HepG2 (cell line): ENCODE measurements at regions not wholly inside any gene's neighbourhood (a gene's known extent, or its start where the extent isn't known, plus 50 kb on each side); places are given as distances from the start of the nearest gene placed in this dataset.

ENCODE experiments used
- ATAC-seq: fragments of 200-7000 bp; cut with Tn5 transposase; 3 replicates; pipeline ENCODE4 v1.9.1; 2020; ENCODE audit warnings: mild to moderate bottlenecking, moderate library complexity
- BruUV-seq: library from RNA; stranded (reverse); fragments of 400-500 nt; replicated peaks from 2 replicates; lab custom pipeline; 2021; lab: Mats Ljungman, UMichigan
- CTCF ChIA-PET: fragments of 300-600 bp; formaldehyde crosslinking; extraction: SDS; loops from one replicate; lab custom pipeline; 2021; ENCODE audit warnings: low total read pairs, inconsistent platforms, low intra/inter-chr PET ratio; lab: Yijun Ruan, JAX
- POLR2A ChIA-PET: fragments of 350-600 bp; sonication (Branson Sonifier 250); formaldehyde crosslinking; loops from one replicate; lab custom pipeline; 2020; ENCODE audit warnings: antibody characterized with exemption, inconsistent platforms; lab: Yijun Ruan, JAX
- DNase-seq: peaks from one replicate; pipeline ENCODE4 v3.0.0-alpha.2; 2015; ENCODE audit warnings: low spot score
- FAIRE-seq: peaks from 3 replicates; lab custom pipeline; 2011; peaks lifted over from hg19 to GRCh38; lab: Jason Lieb, UNC
- H2AFZ ChIP-seq: one replicate; pipeline ENCODE4 v1.6.1; 2011; ENCODE audit warnings: low read length, inconsistent platforms
- H3K27ac ChIP-seq: fragments of 300-600 bp; 3 replicates; pipeline ENCODE4 v1.8.0; 2011; ENCODE audit warnings: mixed run types, mild to moderate bottlenecking, mixed read lengths, low read length, inconsistent platforms; ENCODE audit not compliant: insufficient read depth; ENCODE audit errors: extremely low read length
- H3K27me3 ChIP-seq, 2 experiments: fragments of 200-600 bp in 1 of 2; 2 replicates in 1 of 2; 3 replicates in 1 of 2; pipeline versions ENCODE4 v1.6.0 to v1.8.0; 2011; ENCODE audit warnings: low read length in 2 of 2, mild to moderate bottlenecking in 2 of 2, moderate library complexity in 2 of 2, inconsistent platforms in 1 of 2; ENCODE audit not compliant: insufficient read depth in 2 of 2, control insufficient read depth in 1 of 2
- H3K36me3 ChIP-seq, 2 experiments: fragments of 200-600 bp in 1 of 2; replicated peaks in 1 of 2; 2 replicates in 1 of 2; 3 replicates in 1 of 2; pipeline versions ENCODE4 v1.5.1 to v1.8.0; 2011; ENCODE audit warnings: low read length in 2 of 2, inconsistent platforms in 1 of 2; ENCODE audit not compliant: insufficient read depth in 2 of 2, control insufficient read depth in 1 of 2
- H3K4me1 ChIP-seq: 2 replicates; pipeline ENCODE4 v1.5.1; 2012; ENCODE audit warnings: low read length, inconsistent platforms; ENCODE audit not compliant: insufficient read depth
- H3K4me2 ChIP-seq: 2 replicates; pipeline ENCODE4 v1.6.0; 2011; ENCODE audit warnings: low read depth, low read length, inconsistent platforms
- H3K4me3 ChIP-seq, 3 experiments: fragments of 200-600 bp in 1 of 3; sonication (generic), shearing (Covaris generic) in 1 of 3; replicated peaks in 1 of 3; 2 replicates each; pipeline ENCODE4 v1.5.1; 2011 to 2016; ENCODE audit warnings: low read length in 3 of 3, inconsistent platforms in 2 of 3, low read depth in 2 of 3, mild to moderate bottlenecking in 2 of 3, control low read depth in 1 of 3, mixed read lengths in 1 of 3; ENCODE audit not compliant: insufficient read depth in 1 of 3
- H3K79me2 ChIP-seq: one replicate; pipeline ENCODE4 v1.6.1; 2011; ENCODE audit warnings: low read length, inconsistent platforms; ENCODE audit not compliant: insufficient read depth
- H3K9ac ChIP-seq: 2 replicates; pipeline ENCODE4 v1.6.0; 2011; ENCODE audit warnings: mild to moderate bottlenecking, low read depth, low read length, inconsistent platforms; ENCODE audit not compliant: insufficient read depth
- H3K9me3 ChIP-seq: 2 replicates; pipeline ENCODE4 v1.5.1; 2012; ENCODE audit warnings: mild to moderate bottlenecking, low read length
- H4K20me1 ChIP-seq: 2 replicates; pipeline ENCODE4 v1.6.0; 2011; ENCODE audit warnings: inconsistent platforms, mild to moderate bottlenecking, low read length, moderate library complexity; ENCODE audit not compliant: insufficient read depth
- FOXJ3 ChIP-seq: sonication (generic); formaldehyde crosslinking; IDR thresholded peaks from 2 replicates; pipeline ENCODE4 v1.4.0; 2020; ENCODE audit warnings: missing genetic modification reagents, mild to moderate bottlenecking, borderline replicate concordance
- GATAD1 ChIP-seq: IDR thresholded peaks from 2 replicates; pipeline ENCODE4 v1.6.1; 2016; ENCODE audit warnings: missing genetic modification reagents, missing compliant biosample characterization
- MXD3 ChIP-seq: IDR thresholded peaks from 2 replicates; pipeline ENCODE4 v1.6.1; 2016; ENCODE audit warnings: mild to moderate bottlenecking, missing biosample characterization, missing genetic modification reagents
- ZBTB21 ChIP-seq: sonication (generic); formaldehyde crosslinking; IDR thresholded peaks from 2 replicates; pipeline ENCODE4 v1.4.0; 2020; ENCODE audit warnings: missing genetic modification reagents
- ZSCAN22 ChIP-seq: sonication (generic); formaldehyde crosslinking; IDR thresholded peaks from 2 replicates; pipeline ENCODE4 v1.4.0; 2020; ENCODE audit warnings: mild to moderate bottlenecking, missing genetic modification reagents
- WGBS: methylation state at CpG from one replicate; pipeline ENCODE4 v1.1.6; 2017; ENCODE audit warnings: low lambda C conversion rate; 5-methylcytosine and 5-hydroxymethylcytosine counted together
- in situ Hi-C: cut with HindIII; loops from 2 replicates; pipeline ENCODE4 v1.10.0; 2017; ENCODE audit warnings: low pct_unique_long_range_greater_than_20kb; ENCODE audit not compliant: extremely low pct_ligation_motif_present
- intact Hi-C: fragments of 100-400 bp; cut with micrococcal nuclease; formaldehyde crosslinking; loops from one replicate; pipeline ENCODE4 v1.10.0; 2022; ENCODE audit not compliant: unreplicated experiment
- TF ChIP-seq, protein P1 (sequence below): IDR thresholded peaks from 2 replicates; pipeline ENCODE4 v1.6.1; 2016; ENCODE audit warnings: low read depth, control low read depth
- TF ChIP-seq, protein P2 (sequence below): sonication (generic); formaldehyde crosslinking; IDR thresholded peaks from 2 replicates; pipeline ENCODE4 v1.4.0; 2020; ENCODE audit warnings: missing genetic modification reagents

- Histone ChIP-seq H4K20me1 (no peaks in the 10 kb centered on the region), H3K9ac (no peak overlapping the region), H3K4me1 (no peaks in the 10 kb centered on the region), H3K4me2 (no peak overlapping the region), H3K9me3 (no peaks in the 10 kb centered on the region), H3K79me2 (no peaks in the 10 kb centered on the region), H2AFZ (no peak overlapping the region), H3K36me3 (no peaks in the 10 kb centered on the region), H3K4me3 (no peak overlapping the region), H3K27me3 (no peaks in the 10 kb centered on the region), H3K27ac (no peak overlapping the region)
- intact Hi-C loops = no loop called here
- CTCF ChIA-PET = no interaction called here
- FAIRE-seq (no peak), ATAC-seq (no peak), DNase-seq (no peak)
- TF ChIP-seq, protein P1, sequence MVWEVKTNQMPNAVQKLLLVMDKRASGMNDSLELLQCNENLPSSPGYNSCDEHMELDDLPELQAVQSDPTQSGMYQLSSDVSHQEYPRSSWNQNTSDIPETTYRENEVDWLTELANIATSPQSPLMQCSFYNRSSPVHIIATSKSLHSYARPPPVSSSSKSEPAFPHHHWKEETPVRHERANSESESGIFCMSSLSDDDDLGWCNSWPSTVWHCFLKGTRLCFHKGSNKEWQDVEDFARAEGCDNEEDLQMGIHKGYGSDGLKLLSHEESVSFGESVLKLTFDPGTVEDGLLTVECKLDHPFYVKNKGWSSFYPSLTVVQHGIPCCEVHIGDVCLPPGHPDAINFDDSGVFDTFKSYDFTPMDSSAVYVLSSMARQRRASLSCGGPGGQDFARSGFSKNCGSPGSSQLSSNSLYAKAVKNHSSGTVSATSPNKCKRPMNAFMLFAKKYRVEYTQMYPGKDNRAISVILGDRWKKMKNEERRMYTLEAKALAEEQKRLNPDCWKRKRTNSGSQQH (CRISPR knock-in tag) = no peak
- TF ChIP-seq FOXJ3 (CRISPR knock-in tag) = no peak
- TF ChIP-seq ZBTB21 (CRISPR knock-in tag) = no peak
- no peak for TF ChIP-seq GATAD1 (CRISPR knock-in tag)
- no peak for TF ChIP-seq ZSCAN22 (CRISPR knock-in tag)
- TF ChIP-seq MXD3 = no peak
- TF ChIP-seq, protein P2, sequence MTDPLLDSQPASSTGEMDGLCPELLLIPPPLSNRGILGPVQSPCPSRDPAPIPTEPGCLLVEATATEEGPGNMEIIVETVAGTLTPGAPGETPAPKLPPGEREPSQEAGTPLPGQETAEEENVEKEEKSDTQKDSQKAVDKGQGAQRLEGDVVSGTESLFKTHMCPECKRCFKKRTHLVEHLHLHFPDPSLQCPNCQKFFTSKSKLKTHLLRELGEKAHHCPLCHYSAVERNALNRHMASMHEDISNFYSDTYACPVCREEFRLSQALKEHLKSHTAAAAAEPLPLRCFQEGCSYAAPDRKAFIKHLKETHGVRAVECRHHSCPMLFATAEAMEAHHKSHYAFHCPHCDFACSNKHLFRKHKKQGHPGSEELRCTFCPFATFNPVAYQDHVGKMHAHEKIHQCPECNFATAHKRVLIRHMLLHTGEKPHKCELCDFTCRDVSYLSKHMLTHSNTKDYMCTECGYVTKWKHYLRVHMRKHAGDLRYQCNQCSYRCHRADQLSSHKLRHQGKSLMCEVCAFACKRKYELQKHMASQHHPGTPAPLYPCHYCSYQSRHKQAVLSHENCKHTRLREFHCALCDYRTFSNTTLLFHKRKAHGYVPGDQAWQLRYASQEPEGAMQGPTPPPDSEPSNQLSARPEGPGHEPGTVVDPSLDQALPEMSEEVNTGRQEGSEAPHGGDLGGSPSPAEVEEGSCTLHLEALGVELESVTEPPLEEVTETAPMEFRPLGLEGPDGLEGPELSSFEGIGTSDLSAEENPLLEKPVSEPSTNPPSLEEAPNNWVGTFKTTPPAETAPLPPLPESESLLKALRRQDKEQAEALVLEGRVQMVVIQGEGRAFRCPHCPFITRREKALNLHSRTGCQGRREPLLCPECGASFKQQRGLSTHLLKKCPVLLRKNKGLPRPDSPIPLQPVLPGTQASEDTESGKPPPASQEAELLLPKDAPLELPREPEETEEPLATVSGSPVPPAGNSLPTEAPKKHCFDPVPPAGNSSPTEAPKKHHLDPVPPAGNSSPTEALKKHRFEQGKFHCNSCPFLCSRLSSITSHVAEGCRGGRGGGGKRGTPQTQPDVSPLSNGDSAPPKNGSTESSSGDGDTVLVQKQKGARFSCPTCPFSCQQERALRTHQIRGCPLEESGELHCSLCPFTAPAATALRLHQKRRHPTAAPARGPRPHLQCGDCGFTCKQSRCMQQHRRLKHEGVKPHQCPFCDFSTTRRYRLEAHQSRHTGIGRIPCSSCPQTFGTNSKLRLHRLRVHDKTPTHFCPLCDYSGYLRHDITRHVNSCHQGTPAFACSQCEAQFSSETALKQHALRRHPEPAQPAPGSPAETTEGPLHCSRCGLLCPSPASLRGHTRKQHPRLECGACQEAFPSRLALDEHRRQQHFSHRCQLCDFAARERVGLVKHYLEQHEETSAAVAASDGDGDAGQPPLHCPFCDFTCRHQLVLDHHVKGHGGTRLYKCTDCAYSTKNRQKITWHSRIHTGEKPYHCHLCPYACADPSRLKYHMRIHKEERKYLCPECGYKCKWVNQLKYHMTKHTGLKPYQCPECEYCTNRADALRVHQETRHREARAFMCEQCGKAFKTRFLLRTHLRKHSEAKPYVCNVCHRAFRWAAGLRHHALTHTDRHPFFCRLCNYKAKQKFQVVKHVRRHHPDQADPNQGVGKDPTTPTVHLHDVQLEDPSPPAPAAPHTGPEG (CRISPR knock-in tag) = no peak
- BruUV-seq = no TSS peak
- in situ Hi-C loops = no loop called here
- 0% methylated on average over 2 of the region's 2 CpGs for WGBS
- POLR2A ChIA-PET = no interaction called here
These were observed 228.6 kb upstream of the DOK6 start for GRCh38 chr18:69172046-69172445.
